GM12874 (cell line): ENCODE measurements at regions not wholly inside any gene's neighbourhood (a gene's known extent, or its start where the extent isn't known, plus 50 kb on each side); places are given as distances from the start of the nearest gene placed in this dataset.

Experiments
- TF ChIP-seq, protein P1 (sequence below): IDR thresholded peaks from 2 replicates; pipeline ENCODE4 v1.5.1; 2011; ENCODE audit warnings: low read depth, mild to moderate bottlenecking, control low read depth, low read length, moderate library complexity; ENCODE audit not compliant: insufficient read depth

DNA sequence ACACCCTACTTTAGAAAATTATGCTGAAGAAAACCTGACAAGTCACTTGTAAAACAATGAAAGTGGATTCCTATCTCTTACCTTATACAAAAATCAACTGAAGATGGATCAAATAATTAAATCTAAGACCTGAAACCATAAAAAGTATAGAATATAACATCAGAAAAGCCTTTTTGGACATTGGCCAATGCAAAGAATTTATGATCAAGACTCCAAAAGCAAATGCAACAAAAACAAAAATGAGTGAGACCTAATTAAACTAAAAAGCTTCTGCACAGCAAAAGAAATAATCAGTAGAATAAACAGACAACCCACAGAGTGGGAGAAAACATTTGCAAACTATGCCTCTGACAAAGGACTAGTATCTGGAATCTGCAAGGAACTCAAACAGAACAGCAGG, 303.0 kb upstream of the CDH9 start:
- TF ChIP-seq, protein P1, sequence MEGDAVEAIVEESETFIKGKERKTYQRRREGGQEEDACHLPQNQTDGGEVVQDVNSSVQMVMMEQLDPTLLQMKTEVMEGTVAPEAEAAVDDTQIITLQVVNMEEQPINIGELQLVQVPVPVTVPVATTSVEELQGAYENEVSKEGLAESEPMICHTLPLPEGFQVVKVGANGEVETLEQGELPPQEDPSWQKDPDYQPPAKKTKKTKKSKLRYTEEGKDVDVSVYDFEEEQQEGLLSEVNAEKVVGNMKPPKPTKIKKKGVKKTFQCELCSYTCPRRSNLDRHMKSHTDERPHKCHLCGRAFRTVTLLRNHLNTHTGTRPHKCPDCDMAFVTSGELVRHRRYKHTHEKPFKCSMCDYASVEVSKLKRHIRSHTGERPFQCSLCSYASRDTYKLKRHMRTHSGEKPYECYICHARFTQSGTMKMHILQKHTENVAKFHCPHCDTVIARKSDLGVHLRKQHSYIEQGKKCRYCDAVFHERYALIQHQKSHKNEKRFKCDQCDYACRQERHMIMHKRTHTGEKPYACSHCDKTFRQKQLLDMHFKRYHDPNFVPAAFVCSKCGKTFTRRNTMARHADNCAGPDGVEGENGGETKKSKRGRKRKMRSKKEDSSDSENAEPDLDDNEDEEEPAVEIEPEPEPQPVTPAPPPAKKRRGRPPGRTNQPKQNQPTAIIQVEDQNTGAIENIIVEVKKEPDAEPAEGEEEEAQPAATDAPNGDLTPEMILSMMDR: no peak

DNA sequence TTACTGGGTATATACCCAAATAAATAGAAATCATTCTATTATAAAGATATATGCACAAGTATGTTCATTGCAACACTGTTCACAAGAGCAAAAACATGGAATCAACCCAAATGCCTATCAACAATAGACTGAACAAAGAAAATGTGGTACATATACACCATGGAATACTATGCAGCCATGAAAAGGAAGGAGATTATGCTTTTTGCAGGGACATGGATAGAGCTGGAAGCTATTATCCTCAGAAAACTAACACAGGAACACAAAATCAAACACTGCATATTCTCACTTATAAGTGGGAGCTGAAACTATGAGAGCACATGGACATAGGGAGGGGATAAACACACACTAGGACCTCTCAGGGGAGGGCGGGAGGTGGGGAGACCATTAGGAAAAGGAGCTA, 298.4 kb upstream of the CDH9 start:
- TF ChIP-seq, protein P1: no peak

DNA sequence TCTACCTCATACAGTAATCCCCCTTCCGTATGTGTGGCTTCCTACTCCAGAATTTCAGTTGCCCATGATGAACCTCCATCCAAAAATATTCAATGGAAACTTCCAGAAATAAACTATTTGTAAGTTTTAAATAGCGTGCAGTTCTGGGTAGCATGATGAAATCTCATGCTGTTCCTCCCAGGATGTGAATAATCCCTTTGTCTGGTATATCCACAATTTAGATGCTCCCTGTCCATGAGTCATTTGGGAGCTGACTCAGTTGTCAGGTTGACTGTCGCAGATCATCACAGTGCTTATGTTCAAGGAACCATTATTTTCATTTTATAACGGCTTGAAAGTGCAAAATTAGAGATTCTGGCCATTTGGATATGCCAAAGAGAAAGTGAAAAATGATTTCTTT, 290.1 kb upstream of the CDH9 start:
- TF ChIP-seq, protein P1: no peak

DNA sequence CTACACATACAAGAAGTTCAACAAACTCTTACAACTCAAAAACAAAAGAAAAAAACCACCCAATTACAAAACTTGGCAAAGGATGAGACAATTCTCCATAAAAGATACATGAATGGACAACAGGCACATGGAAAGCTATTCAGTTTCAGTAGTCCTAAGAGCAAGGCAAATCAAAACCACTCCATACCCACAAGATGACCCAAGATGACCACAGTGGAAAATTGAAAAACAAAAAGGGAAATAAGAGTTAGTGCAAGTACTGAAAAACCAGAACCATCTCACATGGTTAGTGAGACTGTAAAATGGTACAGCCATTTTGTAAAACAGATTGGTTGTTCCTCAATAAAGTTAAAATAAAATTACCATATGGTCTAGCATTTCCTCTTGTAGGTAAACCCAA, 287.1 kb upstream of the CDH9 start:
- TF ChIP-seq, protein P1: no peak

DNA sequence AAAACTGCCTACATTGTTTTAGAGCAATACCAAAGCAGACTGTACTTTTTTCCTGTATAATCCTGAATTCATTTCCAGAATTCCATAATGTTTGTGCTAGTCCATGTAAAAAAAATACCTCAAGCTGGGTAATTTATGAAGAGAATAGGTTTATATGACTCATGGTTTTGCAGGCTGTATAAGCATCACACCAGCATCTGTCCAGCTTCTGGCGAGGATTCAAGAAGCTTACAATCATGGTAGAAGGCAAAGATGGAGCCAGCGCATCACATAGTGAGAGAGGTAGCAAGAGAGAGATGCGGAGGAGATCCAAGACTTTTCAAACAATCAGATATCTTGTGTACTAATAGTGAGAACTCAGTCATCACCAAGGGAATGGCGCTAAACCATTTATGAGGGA, 280.3 kb upstream of the CDH9 start:
- TF ChIP-seq, protein P1: no peak

DNA sequence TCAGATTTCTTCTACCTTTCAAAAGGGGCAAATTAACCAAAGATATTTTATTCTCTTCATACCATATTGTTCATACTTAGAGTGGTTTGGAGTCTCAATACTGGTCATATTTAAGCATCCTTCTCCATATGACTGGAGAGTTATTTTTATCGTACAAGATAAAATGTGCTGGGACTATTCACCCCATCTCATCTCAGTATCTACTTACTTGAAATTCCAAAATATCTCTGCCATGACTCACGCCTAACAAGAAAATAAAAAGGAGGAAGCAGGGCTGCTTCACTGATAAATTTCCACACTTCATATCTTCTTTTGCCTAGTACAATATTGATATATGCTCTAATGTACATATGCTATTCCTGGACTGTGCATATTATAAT, 277.9 kb upstream of the CDH9 start:
- TF ChIP-seq, protein P1: no peak

DNA sequence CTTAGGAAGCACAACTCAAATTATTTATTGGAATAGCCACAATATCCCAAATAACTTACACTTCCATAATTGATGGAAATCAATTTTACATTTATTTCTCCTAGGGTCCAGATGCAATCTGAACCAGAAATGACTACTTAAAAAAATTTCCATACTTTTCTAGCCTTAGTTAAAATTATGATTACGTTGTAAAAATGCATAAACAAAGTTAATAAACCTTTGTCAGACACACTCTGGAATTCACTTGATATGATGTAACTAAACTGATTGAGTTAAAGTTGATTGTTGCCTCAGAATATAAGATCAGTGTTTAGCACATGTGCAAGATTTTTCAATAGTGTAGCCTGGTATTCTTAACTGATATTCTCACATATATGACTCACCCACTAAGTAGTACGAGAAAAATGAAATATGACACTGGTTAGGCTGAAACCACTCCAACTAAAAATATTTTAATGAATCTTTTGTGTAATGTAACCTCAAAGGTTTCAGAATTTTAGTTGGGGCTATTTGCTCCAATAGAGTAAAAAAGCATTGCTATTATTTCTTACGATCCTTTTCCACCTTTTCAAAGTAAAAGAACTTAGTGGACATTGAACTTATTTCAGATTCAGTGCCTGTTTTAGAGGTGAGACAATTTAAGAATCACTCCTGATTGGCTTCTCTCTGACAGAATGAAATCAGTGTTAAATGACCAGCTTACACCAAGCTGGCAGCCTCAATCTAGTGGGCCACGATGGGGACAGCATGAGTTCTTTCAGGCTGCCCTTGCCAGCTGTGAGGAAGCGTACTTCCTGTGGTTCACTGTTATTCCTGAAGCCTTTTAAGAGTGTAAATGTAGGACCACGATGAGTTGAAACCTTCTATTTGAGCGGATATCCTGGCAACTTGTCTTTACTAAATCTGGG, 277.2 kb upstream of the CDH9 start:
- TF ChIP-seq, protein P1: no peak
